ENCODE measurements at regions not wholly inside any gene's neighbourhood (a gene's known extent, or its start where the extent isn't known, plus 50 kb on each side); places are given as distances from the start of the nearest gene placed in this dataset.

DNA sequence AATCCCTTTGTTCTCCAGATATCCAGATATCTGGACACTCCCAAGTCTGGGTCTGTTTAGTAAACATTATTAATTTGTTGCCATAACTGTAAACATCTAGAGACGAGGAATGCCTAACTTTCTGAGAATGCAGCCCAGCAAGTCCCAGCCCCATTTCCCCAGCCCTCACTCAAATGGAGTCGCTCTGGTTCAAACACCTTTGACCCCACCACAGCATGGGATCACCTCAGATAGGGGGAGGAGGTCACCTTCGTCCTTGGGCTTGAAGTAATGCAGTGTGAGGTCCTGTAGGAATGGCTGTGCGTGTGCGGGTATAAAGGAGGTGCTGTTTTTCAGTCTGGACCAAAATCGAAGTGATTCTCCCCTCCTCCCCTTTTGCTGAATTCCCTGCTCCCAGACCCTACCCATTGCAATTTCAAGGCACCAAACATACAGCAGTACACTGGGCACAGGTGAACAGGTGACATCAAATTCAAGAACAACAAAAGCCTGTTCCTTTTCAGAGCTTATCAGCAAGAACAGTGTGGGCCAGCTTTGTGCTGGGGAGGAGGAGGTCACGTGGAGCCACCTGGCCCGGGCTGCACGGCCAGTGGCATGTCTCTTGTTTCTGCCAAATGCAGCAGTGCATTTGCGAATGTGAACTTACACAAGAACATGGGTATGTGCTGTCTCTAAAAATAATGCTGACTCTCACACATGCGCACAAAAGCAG is 57.5 kb upstream of the TRPM1 start:
- POLR2A ChIA-PET, result no interaction called here
- no peak overlapping the region for H3K4me3 ChIP-seq (ENCODE audit: low read depth, low read length)
- TF ChIP-seq, protein P1, sequence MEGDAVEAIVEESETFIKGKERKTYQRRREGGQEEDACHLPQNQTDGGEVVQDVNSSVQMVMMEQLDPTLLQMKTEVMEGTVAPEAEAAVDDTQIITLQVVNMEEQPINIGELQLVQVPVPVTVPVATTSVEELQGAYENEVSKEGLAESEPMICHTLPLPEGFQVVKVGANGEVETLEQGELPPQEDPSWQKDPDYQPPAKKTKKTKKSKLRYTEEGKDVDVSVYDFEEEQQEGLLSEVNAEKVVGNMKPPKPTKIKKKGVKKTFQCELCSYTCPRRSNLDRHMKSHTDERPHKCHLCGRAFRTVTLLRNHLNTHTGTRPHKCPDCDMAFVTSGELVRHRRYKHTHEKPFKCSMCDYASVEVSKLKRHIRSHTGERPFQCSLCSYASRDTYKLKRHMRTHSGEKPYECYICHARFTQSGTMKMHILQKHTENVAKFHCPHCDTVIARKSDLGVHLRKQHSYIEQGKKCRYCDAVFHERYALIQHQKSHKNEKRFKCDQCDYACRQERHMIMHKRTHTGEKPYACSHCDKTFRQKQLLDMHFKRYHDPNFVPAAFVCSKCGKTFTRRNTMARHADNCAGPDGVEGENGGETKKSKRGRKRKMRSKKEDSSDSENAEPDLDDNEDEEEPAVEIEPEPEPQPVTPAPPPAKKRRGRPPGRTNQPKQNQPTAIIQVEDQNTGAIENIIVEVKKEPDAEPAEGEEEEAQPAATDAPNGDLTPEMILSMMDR (IDR thresholded peaks at IDR 0.05; ENCODE audit: insufficient read depth, low read length, missing control alignments), result no peak
- no peak for DNase-seq (ENCODE audit: low read depth, low spot score)
- CTCF ChIA-PET, result interaction anchor here (1.8 kb wide), 1 partner anchor 330 kb away, joined by 4 read pairs; no protein-coding TSS in a partner anchor

DNA sequence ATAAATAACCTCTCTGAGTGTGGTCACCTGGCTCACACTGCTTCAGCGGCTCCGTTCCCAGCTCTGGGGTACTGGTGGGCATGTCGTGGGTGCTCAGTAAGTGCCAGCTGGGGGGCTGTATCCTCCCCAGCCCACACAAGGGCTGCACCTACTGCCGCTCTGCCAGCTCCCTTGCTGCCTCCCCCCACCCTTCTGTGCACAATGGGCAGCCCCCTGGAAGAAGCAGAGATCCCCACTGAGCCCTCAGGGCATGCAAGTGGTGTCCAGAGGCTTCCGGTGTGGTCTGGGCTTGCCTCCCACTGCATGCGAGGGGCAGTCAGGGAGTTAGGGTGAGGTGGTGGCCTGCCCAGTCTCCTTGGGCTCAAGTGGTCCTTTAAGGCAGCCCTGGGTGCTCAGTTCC is 58.3 kb upstream of the TRPM1 start:
- ChIA-PET CTCF (no interaction called here), POLR2A (no interaction called here)
- TF ChIP-seq, protein P1 (IDR thresholded peaks at IDR 0.05; ENCODE audit: insufficient read depth, low read length, missing control alignments), result no peak

GRCh38 chr15:31160297-31160696 is 58.8 kb upstream of the TRPM1 start:
- ChIA-PET CTCF (no interaction called here), POLR2A (no interaction called here)
- TF ChIP-seq, protein P1 (IDR thresholded peaks at IDR 0.05; ENCODE audit: insufficient read depth, low read length, missing control alignments), result no peak
- H3K4me3 ChIP-seq (ENCODE audit: low read depth, low read length), result no peak overlapping the region
- DNase-seq (ENCODE audit: low read depth, low spot score), result no peak

More for the DNA sequence above, 58.3 kb upstream of the TRPM1 start:
- H3K4me3 ChIP-seq (ENCODE audit: low read depth, low read length), result no peak overlapping the region
- no peak for DNase-seq (ENCODE audit: low read depth, low spot score)

DNA sequence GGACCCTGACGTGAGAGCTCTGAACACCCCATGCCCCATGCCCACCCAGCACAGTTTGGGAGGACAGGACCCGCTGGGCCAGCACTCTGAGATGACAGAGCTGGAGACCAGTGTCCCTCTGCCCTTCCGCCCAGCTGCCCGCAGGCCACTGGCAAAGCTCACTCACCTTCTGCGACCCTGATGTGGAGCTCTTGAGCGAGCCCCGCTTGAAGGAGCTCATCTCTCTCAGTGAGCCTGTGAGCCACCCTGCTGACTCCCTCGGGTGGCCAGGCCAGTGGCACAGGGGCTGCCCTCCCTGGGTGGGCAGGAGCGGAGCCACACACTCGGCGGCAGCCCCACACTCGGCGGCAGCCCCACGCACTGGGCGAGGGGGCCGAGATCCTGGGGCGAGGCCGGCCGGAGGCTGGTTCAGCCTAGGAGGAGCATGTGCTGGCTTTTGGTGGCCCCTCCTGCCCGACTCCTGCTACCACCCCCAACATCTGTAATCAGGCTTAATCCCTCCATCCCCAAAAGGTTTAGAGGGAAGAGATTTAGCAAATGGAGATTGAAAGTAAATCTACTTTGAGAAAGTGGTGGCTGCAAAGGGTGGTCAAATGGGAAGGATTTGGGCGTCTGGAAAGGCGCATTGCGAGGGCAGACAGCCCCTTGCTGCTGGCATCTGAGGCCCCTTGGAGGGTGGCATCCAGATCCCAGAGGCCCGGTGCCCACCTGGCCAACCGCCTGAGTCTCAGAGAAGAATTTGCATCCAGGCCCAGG is 59.4 kb upstream of the TRPM1 start:
- CTCF ChIA-PET, result no interaction called here
- TF ChIP-seq, protein P1 (IDR thresholded peaks at IDR 0.05; ENCODE audit: insufficient read depth, low read length, missing control alignments), result no peak
- no peak for DNase-seq (ENCODE audit: low read depth, low spot score)
- POLR2A ChIA-PET, result no interaction called here
- no peak overlapping the region for H3K4me3 ChIP-seq (ENCODE audit: low read depth, low read length)

DNA sequence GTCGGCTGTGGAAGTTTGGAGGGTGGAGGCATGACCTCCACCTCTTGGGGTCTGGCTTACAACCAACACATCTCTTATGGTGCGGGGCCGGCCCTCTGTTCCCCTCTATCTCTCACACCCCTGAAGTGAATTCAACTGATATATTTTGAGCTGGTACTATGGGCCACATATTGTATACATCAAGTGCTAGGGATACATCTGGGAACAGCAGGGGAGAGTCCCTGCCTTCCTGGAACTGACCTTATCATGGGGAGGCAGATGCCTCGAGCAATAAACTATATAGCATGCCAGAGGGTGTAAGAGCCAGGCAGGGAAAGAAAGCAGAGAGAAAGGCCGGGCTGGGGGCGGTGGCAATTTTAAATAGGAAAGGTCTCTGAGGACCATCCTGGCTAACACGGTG is 60.4 kb upstream of the TRPM1 start:
- TF ChIP-seq, protein P1 (IDR thresholded peaks at IDR 0.05; ENCODE audit: insufficient read depth, low read length, missing control alignments), result no peak
- no peak overlapping the region for H3K4me3 ChIP-seq (ENCODE audit: low read depth, low read length)
- ChIA-PET CTCF (no interaction called here), POLR2A (no interaction called here)
- DNase-seq (ENCODE audit: low read depth, low spot score), result no peak

DNA sequence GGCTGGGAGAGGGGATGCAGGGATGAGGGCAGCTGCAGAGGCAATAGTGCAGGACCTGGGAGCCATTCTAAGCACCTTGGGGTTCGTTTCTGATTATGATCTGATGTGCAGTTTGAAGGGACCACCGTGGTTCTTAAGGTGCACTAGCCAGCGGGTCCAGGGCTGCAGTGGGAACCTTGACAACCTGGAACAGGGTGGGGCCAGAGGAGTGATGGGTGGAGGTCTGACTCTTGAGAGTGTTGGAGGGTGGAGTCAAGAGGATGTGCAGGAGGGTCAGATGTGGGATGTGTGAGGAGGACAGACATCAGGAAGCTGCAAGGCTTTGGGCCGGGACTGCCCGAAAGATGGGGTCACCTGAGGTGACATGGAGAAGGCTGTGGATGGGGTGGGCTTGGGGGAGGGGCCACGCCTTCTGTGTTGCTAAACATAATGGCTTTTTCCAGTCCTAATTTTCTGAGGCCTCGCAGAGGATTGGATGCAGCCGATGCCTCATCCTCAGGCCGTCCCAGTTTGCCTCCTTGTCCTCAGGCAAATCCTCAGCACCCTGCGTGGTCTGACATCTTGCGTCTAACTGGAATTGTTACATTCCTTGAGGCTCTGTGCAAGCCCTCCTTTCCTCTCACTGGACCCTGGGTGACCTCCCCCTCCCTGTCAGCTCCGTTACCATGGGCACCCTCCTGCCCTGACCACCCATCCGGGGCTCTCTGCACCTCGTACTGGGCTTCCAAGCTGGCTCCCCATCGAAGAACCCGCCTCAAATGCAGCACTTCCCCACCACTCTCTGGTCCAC is 61.4 kb upstream of the TRPM1 start:
- POLR2A ChIA-PET, result no interaction called here
- no peak for DNase-seq (ENCODE audit: low read depth, low spot score)
- CTCF ChIA-PET, result no interaction called here
- TF ChIP-seq, protein P1 (IDR thresholded peaks at IDR 0.05; ENCODE audit: insufficient read depth, low read length, missing control alignments), result no peak
- H3K4me3 ChIP-seq (ENCODE audit: low read depth, low read length), result no peak overlapping the region

Measured in AG04449 (cell line).